Astrocyte (in vitro differentiated cells and primary cell): ENCODE measurements at regions not wholly inside any gene's neighbourhood (a gene's known extent, or its start where the extent isn't known, plus 50 kb on each side); places are given as distances from the start of the nearest gene placed in this dataset.

ENCODE experiments used
- DNase-seq: peaks from one replicate; pipeline ENCODE4 v3.0.0-alpha.2; 2010; ENCODE audit warnings: low read depth
- FAIRE-seq: peaks from 2 replicates; lab custom pipeline; 2011; peaks lifted over from hg19 to GRCh38; lab: Jason Lieb, UNC
- H2AFZ ChIP-seq: 2 replicates; pipeline ENCODE4 v1.6.0; 2012; ENCODE audit warnings: low read depth, low read length, inconsistent platforms
- H3K27ac ChIP-seq: 2 replicates; pipeline ENCODE4 v1.5.1; 2011; ENCODE audit warnings: low read depth, low read length, inconsistent platforms
- H3K27me3 ChIP-seq: 2 replicates; pipeline ENCODE4 v1.6.0; 2011; ENCODE audit warnings: low read length, inconsistent platforms; ENCODE audit not compliant: insufficient read depth
- H3K36me3 ChIP-seq: 2 replicates; pipeline ENCODE4 v1.5.1; 2011; ENCODE audit warnings: low read length, inconsistent platforms; ENCODE audit not compliant: insufficient read depth
- H3K4me1 ChIP-seq: 2 replicates; pipeline ENCODE4 v1.5.1; 2011; ENCODE audit warnings: low read length, inconsistent platforms; ENCODE audit not compliant: insufficient read depth
- H3K4me2 ChIP-seq: 2 replicates; pipeline ENCODE4 v1.6.0; 2012; ENCODE audit warnings: low read length, inconsistent platforms
- H3K4me3 ChIP-seq: 2 replicates; pipeline ENCODE4 v1.5.1; 2011; ENCODE audit warnings: low read depth, mild to moderate bottlenecking, low read length, inconsistent platforms; ENCODE audit not compliant: insufficient read depth
- H3K79me2 ChIP-seq: 2 replicates; pipeline ENCODE4 v1.6.0; 2012; ENCODE audit warnings: mild to moderate bottlenecking, low read length, inconsistent platforms; ENCODE audit not compliant: insufficient read depth
- H3K9ac ChIP-seq: 2 replicates; pipeline ENCODE4 v1.6.0; 2012; ENCODE audit warnings: mild to moderate bottlenecking, low read length, inconsistent platforms
- H3K9me3 ChIP-seq: 2 replicates; pipeline ENCODE4 v1.5.1; 2012; ENCODE audit warnings: low read depth, mild to moderate bottlenecking, low read length, inconsistent platforms; ENCODE audit not compliant: insufficient read depth
- H4K20me1 ChIP-seq: 2 replicates; pipeline ENCODE4 v1.6.0; 2012; ENCODE audit warnings: low read length, inconsistent platforms; ENCODE audit not compliant: insufficient read depth
- H3K27ac Mint-ChIP-seq: one replicate; pipeline ENCODE4 v1.8.0; 2021; ENCODE audit warnings: mild to moderate bottlenecking, mixed read lengths; ENCODE audit not compliant: unreplicated experiment
- H3K27me3 Mint-ChIP-seq: one replicate; pipeline ENCODE4 v1.8.0; 2021; ENCODE audit warnings: low read depth, mixed read lengths; ENCODE audit not compliant: unreplicated experiment
- H3K36me3 Mint-ChIP-seq: one replicate; pipeline ENCODE4 v1.8.0; 2021; ENCODE audit warnings: low read depth, mixed read lengths; ENCODE audit not compliant: unreplicated experiment
- H3K4me1 Mint-ChIP-seq: one replicate; pipeline ENCODE4 v1.8.0; 2021; ENCODE audit warnings: low read depth, mixed read lengths; ENCODE audit not compliant: unreplicated experiment
- H3K4me3 Mint-ChIP-seq: one replicate; pipeline ENCODE4 v1.8.0; 2021; ENCODE audit warnings: mild to moderate bottlenecking, moderate library complexity, mixed read lengths; ENCODE audit not compliant: unreplicated experiment
- H3K9me3 Mint-ChIP-seq: one replicate; pipeline ENCODE4 v1.8.0; 2021; ENCODE audit warnings: mild to moderate bottlenecking, mixed read lengths; ENCODE audit not compliant: unreplicated experiment
- CTCF ChIP-seq: IDR thresholded peaks from 2 replicates; pipeline ENCODE4 v1.5.1; 2011; ENCODE audit warnings: low read depth, mild to moderate bottlenecking, inconsistent platforms, low read length, moderate library complexity; ENCODE audit not compliant: insufficient read depth
- EZH2 ChIP-seq: IDR thresholded peaks from 2 replicates; pipeline ENCODE4 v1.6.1; 2012; ENCODE audit warnings: mild to moderate bottlenecking, low read length, inconsistent platforms; ENCODE audit not compliant: insufficient read depth

GRCh38 chr10:78720091-78720490, 348.7 kb upstream of the ZMIZ1 start:
- FAIRE-seq = no peak
- H3K36me3 Mint-ChIP-seq = peaks cover 4% of the 10 kb centered on the region

GRCh38 chr10:78721231-78721630, 347.5 kb upstream of the ZMIZ1 start:
- H3K36me3 ChIP-seq = no peaks in the 10 kb centered on the region
- TF ChIP-seq CTCF = no peak
- TF ChIP-seq EZH2 = no peak
- peaks cover 13% of the 10 kb centered on the region for H3K4me1 ChIP-seq
- peaks cover 4% of the 10 kb centered on the region for H3K36me3 Mint-ChIP-seq
- H3K4me2 ChIP-seq = no peak overlapping the region
- no peak overlapping the region for H3K4me3 Mint-ChIP-seq
- no peak for DNase-seq
- H3K27ac ChIP-seq = no peak overlapping the region
- H3K9me3 ChIP-seq = no peaks in the 10 kb centered on the region
- no peak overlapping the region for H3K9ac ChIP-seq
- H3K9me3 Mint-ChIP-seq = peaks cover 16% of the 10 kb centered on the region
- no peak overlapping the region for H3K27ac Mint-ChIP-seq
- peaks cover 51% of the 10 kb centered on the region for H3K27me3 Mint-ChIP-seq
- H2AFZ ChIP-seq = no peak overlapping the region
- FAIRE-seq = no peak
- no peaks in the 10 kb centered on the region for H4K20me1 ChIP-seq
- H3K79me2 ChIP-seq = no peaks in the 10 kb centered on the region
- peaks cover 16% of the 10 kb centered on the region for H3K27me3 ChIP-seq
- H3K4me3 ChIP-seq = no peak overlapping the region
- H3K4me1 Mint-ChIP-seq = peaks cover 2% of the 10 kb centered on the region

More at GRCh38 chr10:78720091-78720490, 348.7 kb upstream of the ZMIZ1 start:
- H4K20me1 ChIP-seq = no peaks in the 10 kb centered on the region
- Mint-ChIP-seq H3K27ac (no peak overlapping the region), H3K4me3 (no peak overlapping the region), H3K9me3 (peaks cover 12% of the 10 kb centered on the region), H3K4me1 (peaks cover 2% of the 10 kb centered on the region), H3K27me3 (peaks cover 41% of the 10 kb centered on the region)
- no peak overlapping the region for H3K9ac ChIP-seq
- no peaks in the 10 kb centered on the region for H3K9me3 ChIP-seq
- H2AFZ ChIP-seq = no peak overlapping the region
- H3K27me3 ChIP-seq = peaks cover 10% of the 10 kb centered on the region
- H3K79me2 ChIP-seq = no peaks in the 10 kb centered on the region
- TF ChIP-seq CTCF (no peak), EZH2 (no peak)
- no peak for DNase-seq
- H3K36me3 ChIP-seq = no peaks in the 10 kb centered on the region
- no peak overlapping the region for H3K4me3 ChIP-seq
- peaks cover 13% of the 10 kb centered on the region for H3K4me1 ChIP-seq
- H3K4me2 ChIP-seq = no peak overlapping the region
- H3K27ac ChIP-seq = no peak overlapping the region

- Mint-ChIP-seq H3K36me3 (peaks cover 4% of the 10 kb centered on the region), H3K4me1 (peaks cover 3% of the 10 kb centered on the region), H3K27ac (no peak overlapping the region), H3K4me3 (no peak overlapping the region), H3K9me3 (peaks cover 20% of the 10 kb centered on the region), H3K27me3 (peaks cover 72% of the 10 kb centered on the region)
- Histone ChIP-seq H2AFZ (no peak overlapping the region), H3K4me1 (no peaks in the 10 kb centered on the region), H3K9ac (no peak overlapping the region), H3K4me3 (no peak overlapping the region), H3K27me3 (peaks cover 41% of the 10 kb centered on the region), H3K36me3 (no peaks in the 10 kb centered on the region), H3K27ac (no peak overlapping the region), H3K9me3 (no peaks in the 10 kb centered on the region), H3K79me2 (no peaks in the 10 kb centered on the region), H3K4me2 (no peak overlapping the region), H4K20me1 (no peaks in the 10 kb centered on the region)
- TF ChIP-seq CTCF (no peak), EZH2 (no peak)
- FAIRE-seq (no peak), DNase-seq (no peak)
Observed at GRCh38 chr10:78724846-78725245, 343.9 kb upstream of the ZMIZ1 start.
